Keratinocyte (primary cell): ENCODE measurements at regions not wholly inside any gene's neighbourhood (a gene's known extent, or its start where the extent isn't known, plus 50 kb on each side); places are given as distances from the start of the nearest gene placed in this dataset.
A peak's percentile ranks its signal among the peaks of the same experiment; 100 is the strongest.

Experiments used
- CTCF ChIP-seq, 3 experiments: IDR thresholded peaks in 1 of 3; conservative IDR thresholded peaks in 1 of 3; optimal IDR thresholded peaks in 1 of 3; 2 replicates in 2 of 3; 3 replicates in 1 of 3; pipeline versions ENCODE3 to v1.5.1; 2011; ENCODE audit warnings: low read length in 3 of 3, mild to moderate bottlenecking in 3 of 3, moderate library complexity in 2 of 3, control low read depth in 1 of 3, inconsistent platforms in 1 of 3; ENCODE audit not compliant: insufficient read depth in 2 of 3; ENCODE audit errors: extremely low read depth in 1 of 3
- EZH2 ChIP-seq: IDR thresholded peaks from one replicate; pipeline ENCODE4 v1.6.1; 2012; ENCODE audit warnings: inconsistent platforms, mild to moderate bottlenecking, low read length, moderate library complexity

GRCh38 chr1:182003953-182004586 lies 57.4 kb downstream of the ZNF648 start:
- peak in 2 of 3 experiments; percentile 3 to 15 for TF ChIP-seq CTCF (optimal IDR thresholded peaks at IDR 0.05 in 1 of 3, IDR thresholded peaks at IDR 0.05 in 1 of 3, conservative IDR thresholded peaks at IDR 0.05 in 1 of 3; ENCODE audit: extremely low read depth in 1 of 3, insufficient read depth in 2 of 3, low read length in 3 of 3)
- TF ChIP-seq EZH2, result no peak
